BE2C (cell line): ENCODE measurements at regions not wholly inside any gene's neighbourhood (a gene's known extent, or its start where the extent isn't known, plus 50 kb on each side); places are given as distances from the start of the nearest gene placed in this dataset.

Experiments
- DNase-seq: peaks from one replicate; pipeline ENCODE4 v3.0.0-alpha.2; 2020
- H3K27me3 ChIP-seq: fragments of 250-450 bp; sonication (Bioruptor Pico); 2 replicates; pipeline ENCODE4 v1.5.1; 2020; ENCODE audit warnings: mild to moderate bottlenecking
- H3K36me3 ChIP-seq: fragments of 250-450 bp; sonication (Bioruptor Pico); 2 replicates; pipeline ENCODE4 v1.5.1; 2020; ENCODE audit warnings: mild to moderate bottlenecking
- H3K4me1 ChIP-seq: fragments of 250-450 bp; sonication (Bioruptor Pico); 2 replicates; pipeline ENCODE4 v1.5.1; 2020
- H3K4me3 ChIP-seq: 2 replicates; pipeline ENCODE4 v1.5.1; 2011; ENCODE audit warnings: low read depth, low read length
- H3K9me3 ChIP-seq: fragments of 250-450 bp; sonication (Bioruptor Pico); 2 replicates; pipeline ENCODE4 v1.5.1; 2020
- TF ChIP-seq, protein P1 (sequence below): IDR thresholded peaks from 2 replicates; pipeline ENCODE4 v1.5.1; 2012; ENCODE audit warnings: mild to moderate bottlenecking, low read depth, low read length

- Histone ChIP-seq H3K4me1 (peaks cover 14% of the 10 kb centered on the region), H3K4me3 (no peak overlapping the region), H3K9me3 (0 out of 2 replicates have a peak, but pooled peaks cover 3% of the 10 kb centered on the region), H3K36me3 (no peaks in the 10 kb centered on the region), H3K27me3 (no peaks in the 10 kb centered on the region)
- TF ChIP-seq, protein P1, sequence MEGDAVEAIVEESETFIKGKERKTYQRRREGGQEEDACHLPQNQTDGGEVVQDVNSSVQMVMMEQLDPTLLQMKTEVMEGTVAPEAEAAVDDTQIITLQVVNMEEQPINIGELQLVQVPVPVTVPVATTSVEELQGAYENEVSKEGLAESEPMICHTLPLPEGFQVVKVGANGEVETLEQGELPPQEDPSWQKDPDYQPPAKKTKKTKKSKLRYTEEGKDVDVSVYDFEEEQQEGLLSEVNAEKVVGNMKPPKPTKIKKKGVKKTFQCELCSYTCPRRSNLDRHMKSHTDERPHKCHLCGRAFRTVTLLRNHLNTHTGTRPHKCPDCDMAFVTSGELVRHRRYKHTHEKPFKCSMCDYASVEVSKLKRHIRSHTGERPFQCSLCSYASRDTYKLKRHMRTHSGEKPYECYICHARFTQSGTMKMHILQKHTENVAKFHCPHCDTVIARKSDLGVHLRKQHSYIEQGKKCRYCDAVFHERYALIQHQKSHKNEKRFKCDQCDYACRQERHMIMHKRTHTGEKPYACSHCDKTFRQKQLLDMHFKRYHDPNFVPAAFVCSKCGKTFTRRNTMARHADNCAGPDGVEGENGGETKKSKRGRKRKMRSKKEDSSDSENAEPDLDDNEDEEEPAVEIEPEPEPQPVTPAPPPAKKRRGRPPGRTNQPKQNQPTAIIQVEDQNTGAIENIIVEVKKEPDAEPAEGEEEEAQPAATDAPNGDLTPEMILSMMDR: no peak
- DNase-seq: no peak
These were observed 231.1 kb downstream of the TUSC7 start for GRCh38 chr3:116940719-116941118.

DNA sequence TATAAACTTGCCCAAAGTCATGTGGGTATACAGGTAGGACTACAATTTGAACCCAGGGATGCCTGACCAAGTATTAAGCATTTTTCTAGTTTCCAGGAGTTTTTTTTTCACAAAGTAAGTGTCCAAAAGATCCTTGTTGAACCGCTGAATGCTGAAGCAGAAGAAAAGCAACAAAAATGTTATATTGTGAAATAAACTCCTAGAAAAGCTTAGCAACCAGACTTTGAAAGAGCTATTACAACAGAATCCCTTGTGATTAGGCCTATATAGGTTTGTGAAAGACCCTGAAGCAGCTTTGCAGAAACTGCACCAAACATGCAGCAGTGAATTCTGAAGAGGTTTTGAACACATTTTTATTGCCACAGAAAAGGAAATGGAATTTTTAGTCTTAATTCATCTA lies 236.8 kb downstream of the TUSC7 start:
- TF ChIP-seq, protein P1: no peak
- no peaks in the 10 kb centered on the region for H3K9me3 ChIP-seq

GRCh38 chr3:116947148-116947547 lies 237.6 kb downstream of the TUSC7 start:
- H3K4me3 ChIP-seq: no peak overlapping the region
- H3K9me3 ChIP-seq: no peaks in the 10 kb centered on the region
- no peaks in the 10 kb centered on the region for H3K27me3 ChIP-seq
- TF ChIP-seq, protein P1: no peak
- DNase-seq: no peak
- no peaks in the 10 kb centered on the region; the same call in 1 of the 2 replicates for H3K4me1 ChIP-seq
- H3K36me3 ChIP-seq: no peaks in the 10 kb centered on the region

More for the DNA sequence above, 236.8 kb downstream of the TUSC7 start:
- Histone ChIP-seq H3K27me3 (no peaks in the 10 kb centered on the region), H3K36me3 (no peaks in the 10 kb centered on the region), H3K4me3 (no peak overlapping the region), H3K4me1 (no peaks in the 10 kb centered on the region; the same call in 1 of the 2 replicates)
- no peak for DNase-seq

- Histone ChIP-seq H3K27me3 (no peaks in the 10 kb centered on the region), H3K9me3 (no peaks in the 10 kb centered on the region), H3K4me3 (no peak overlapping the region), H3K4me1 (no peaks in the 10 kb centered on the region; the same call in 1 of the 2 replicates), H3K36me3 (no peaks in the 10 kb centered on the region)
- TF ChIP-seq, protein P1: no peak
- DNase-seq: no peak
These were observed 238.2 kb downstream of the TUSC7 start for GRCh38 chr3:116947809-116948208.

- H3K9me3 ChIP-seq: no peaks in the 10 kb centered on the region
- DNase-seq: no peak
- H3K4me1 ChIP-seq: no peaks in the 10 kb centered on the region; the same call in none of the 2 replicates
- no peaks in the 10 kb centered on the region for H3K36me3 ChIP-seq
- no peaks in the 10 kb centered on the region for H3K27me3 ChIP-seq
- TF ChIP-seq, protein P1: no peak
- no peak overlapping the region for H3K4me3 ChIP-seq
These were observed 240.9 kb downstream of the TUSC7 start for GRCh38 chr3:116950301-116951055.

- H3K9me3 ChIP-seq: no peaks in the 10 kb centered on the region
- H3K36me3 ChIP-seq: no peaks in the 10 kb centered on the region
- TF ChIP-seq, protein P1: no peak
- no peak for DNase-seq
- H3K4me3 ChIP-seq: no peak overlapping the region
- H3K4me1 ChIP-seq: no peaks in the 10 kb centered on the region; the same call in none of the 2 replicates
- no peaks in the 10 kb centered on the region for H3K27me3 ChIP-seq
These were observed 242.0 kb downstream of the TUSC7 start for GRCh38 chr3:116951610-116952009.
